Ovary (tissue), 7 donors: ENCODE measurements at regions not wholly inside any gene's neighbourhood (a gene's known extent, or its start where the extent isn't known, plus 50 kb on each side); places are given as distances from the start of the nearest gene placed in this dataset.
A peak's percentile ranks its signal among the peaks of the same experiment; 100 is the strongest.

Source experiments
- DNase-seq, 5 donors: peaks; one replicate each; pipeline ENCODE4 v3.0.0-alpha.2; 2019 to 2020
- H3K27ac ChIP-seq, 2 donors: fragments of 200-600 bp; one replicate each; pipeline versions ENCODE4 v1.5.1 to v1.8.0; 2019 to 2022
- H3K27me3 ChIP-seq: fragments of 200-600 bp; one replicate; pipeline ENCODE4 v1.8.0; 2022
- H3K36me3 ChIP-seq: fragments of 200-600 bp; sonication (generic); one replicate; pipeline ENCODE4 v1.5.1; 2019
- H3K4me1 ChIP-seq: one replicate; pipeline ENCODE4 v1.8.1; 2013; ENCODE audit warnings: mild to moderate bottlenecking, moderate library complexity; ENCODE audit not compliant: insufficient read depth
- H3K4me3 ChIP-seq: fragments of 200-600 bp; sonication (generic); one replicate; pipeline ENCODE4 v1.5.1; 2017
- H3K9me3 ChIP-seq, 2 donors: fragments of 200-600 bp in 1 of 2; sonication (generic) in 1 of 2; one replicate each; pipeline versions ENCODE4 v1.5.1 to v1.8.1; 2013 to 2019; ENCODE audit warnings: mild to moderate bottlenecking in 1 of 2, moderate library complexity in 1 of 2
- EP300 ChIP-seq: sonication (generic); formaldehyde crosslinking; IDR thresholded peaks from one replicate; pipeline ENCODE4 v1.6.1; 2017; ENCODE audit warnings: antibody characterized with exemption
- POLR2A ChIP-seq: fragments of 450-650 bp; IDR thresholded peaks from one replicate; pipeline ENCODE4 v1.6.1; 2017; ENCODE audit warnings: antibody characterized with exemption, mild to moderate bottlenecking, moderate library complexity
- WGBS, 3 donors: extraction: QIAGEN DNeasy Blood & Tissue Kit in 1 of 3; methylation state at CpG; one replicate each; pipeline versions ENCODE4 v1.1.5 to v1.1.7; 2013 to 2017; 5-methylcytosine and 5-hydroxymethylcytosine counted together
- intact Hi-C, 4 donors: fragments of 100-400 bp; cut with DNase I; formaldehyde crosslinking; loops; one replicate each; pipeline versions ENCODE4 v1.11.0 to v1.15.1; 2022 to 2023
- TF ChIP-seq, protein P1 (sequence below), 3 donors: fragments of 450-650 bp in 2 of 3; fragments of 200-600 bp in 1 of 3; IDR thresholded peaks; one replicate each; pipeline versions ENCODE4 v1.5.1 to v1.8.0; 2016 to 2022; ENCODE audit warnings: antibody characterized with exemption in 3 of 3, mild to moderate bottlenecking in 1 of 3
- donor health status: DM: no; HTN: no; CAD: no; lungs with moderate emphysema.
- donor health status: DM: no; HTN: no; CAD: no.
- donor health status: Bipolar disorder and iron deficiency.
- donor health status: DM: no; HTN: no; CAD: no.
- donor health status: DM: yes; HTN: yes; CAD: no.

DNA sequence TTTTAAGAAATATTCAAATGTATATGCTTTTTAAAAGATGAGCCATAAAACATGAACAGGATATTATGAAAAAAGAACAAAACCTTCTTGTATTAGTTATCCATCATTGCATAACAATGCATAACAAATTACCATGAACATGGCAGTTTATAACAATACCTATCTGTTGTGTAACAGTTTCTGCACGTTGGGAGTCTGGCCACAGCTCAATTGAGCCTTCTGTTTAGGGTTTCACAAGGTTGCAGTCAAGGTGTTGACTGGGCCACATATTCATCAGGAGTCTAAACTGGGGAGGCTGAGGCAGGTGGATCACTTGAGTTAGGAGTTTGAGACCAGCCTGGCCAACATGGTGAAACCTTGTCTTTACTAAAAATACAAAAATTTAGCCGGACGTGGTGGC is 149.4 kb upstream of the SMLR1 start:
- no peak overlapping the region for H3K4me3 ChIP-seq
- no peaks in the 10 kb centered on the region for H3K9me3 ChIP-seq
- 61 to 95% (median 86%) methylated on average over 3 of the region's 3 CpGs for WGBS, 3 donors
- no peak overlapping the region for H3K27ac ChIP-seq
- no peaks in the 10 kb centered on the region for H3K27me3 ChIP-seq
- intact Hi-C loops = loop anchor here in 1 of 4 donors (10.0 kb wide), 1 partner anchor 313 kb away; the partner anchor contains the start of gene TMEM200A
- DNase-seq = no peak
- TF ChIP-seq POLR2A = no peak
- TF ChIP-seq, protein P1, sequence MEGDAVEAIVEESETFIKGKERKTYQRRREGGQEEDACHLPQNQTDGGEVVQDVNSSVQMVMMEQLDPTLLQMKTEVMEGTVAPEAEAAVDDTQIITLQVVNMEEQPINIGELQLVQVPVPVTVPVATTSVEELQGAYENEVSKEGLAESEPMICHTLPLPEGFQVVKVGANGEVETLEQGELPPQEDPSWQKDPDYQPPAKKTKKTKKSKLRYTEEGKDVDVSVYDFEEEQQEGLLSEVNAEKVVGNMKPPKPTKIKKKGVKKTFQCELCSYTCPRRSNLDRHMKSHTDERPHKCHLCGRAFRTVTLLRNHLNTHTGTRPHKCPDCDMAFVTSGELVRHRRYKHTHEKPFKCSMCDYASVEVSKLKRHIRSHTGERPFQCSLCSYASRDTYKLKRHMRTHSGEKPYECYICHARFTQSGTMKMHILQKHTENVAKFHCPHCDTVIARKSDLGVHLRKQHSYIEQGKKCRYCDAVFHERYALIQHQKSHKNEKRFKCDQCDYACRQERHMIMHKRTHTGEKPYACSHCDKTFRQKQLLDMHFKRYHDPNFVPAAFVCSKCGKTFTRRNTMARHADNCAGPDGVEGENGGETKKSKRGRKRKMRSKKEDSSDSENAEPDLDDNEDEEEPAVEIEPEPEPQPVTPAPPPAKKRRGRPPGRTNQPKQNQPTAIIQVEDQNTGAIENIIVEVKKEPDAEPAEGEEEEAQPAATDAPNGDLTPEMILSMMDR (IDR thresholded peaks at IDR 0.05) = no peak
- no peak for TF ChIP-seq EP300
- H3K36me3 ChIP-seq = no peaks in the 10 kb centered on the region
- H3K4me1 ChIP-seq = peaks cover 8% of the 10 kb centered on the region

DNA sequence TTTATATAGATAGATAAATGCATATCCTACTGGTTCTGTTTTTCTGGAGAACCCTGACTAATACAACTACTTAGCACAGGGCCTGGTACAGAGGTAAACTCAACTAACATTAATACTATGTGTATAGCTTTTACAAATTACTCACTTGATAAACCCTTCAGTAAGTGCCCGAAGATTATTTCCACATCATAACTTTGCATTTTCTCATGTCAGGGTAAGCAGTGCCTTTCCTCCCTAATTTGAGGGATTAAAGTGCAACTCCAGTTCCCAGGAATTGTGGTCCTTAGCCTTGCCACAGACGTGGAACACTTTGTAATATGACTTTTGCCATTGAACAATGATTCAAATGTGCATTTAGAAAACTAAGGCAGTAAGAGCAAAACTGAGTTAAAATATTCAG is 147.5 kb upstream of the SMLR1 start:
- H3K9me3 ChIP-seq = no peaks in the 10 kb centered on the region
- no peak overlapping the region for H3K4me3 ChIP-seq
- TF ChIP-seq, protein P1 (IDR thresholded peaks at IDR 0.05) = no peak
- TF ChIP-seq POLR2A (no peak), EP300 (no peak)
- no peaks in the 10 kb centered on the region for H3K27me3 ChIP-seq
- H3K4me1 ChIP-seq = peaks cover 9% of the 10 kb centered on the region
- intact Hi-C loops = loop anchor here in 2 of 4 donors (10.0 kb wide), 1 partner anchor 315 kb away; the partner anchor contains the start of gene TMEM200A (in 2 of the 2)
- peak overlapping the region in 1 of 2 donors; percentile 19 for H3K27ac ChIP-seq
- no peak for DNase-seq
- no peaks in the 10 kb centered on the region for H3K36me3 ChIP-seq
- 19 to 59% (median 37%) methylated on average over 2 of the region's 2 CpGs for WGBS, 3 donors

DNA sequence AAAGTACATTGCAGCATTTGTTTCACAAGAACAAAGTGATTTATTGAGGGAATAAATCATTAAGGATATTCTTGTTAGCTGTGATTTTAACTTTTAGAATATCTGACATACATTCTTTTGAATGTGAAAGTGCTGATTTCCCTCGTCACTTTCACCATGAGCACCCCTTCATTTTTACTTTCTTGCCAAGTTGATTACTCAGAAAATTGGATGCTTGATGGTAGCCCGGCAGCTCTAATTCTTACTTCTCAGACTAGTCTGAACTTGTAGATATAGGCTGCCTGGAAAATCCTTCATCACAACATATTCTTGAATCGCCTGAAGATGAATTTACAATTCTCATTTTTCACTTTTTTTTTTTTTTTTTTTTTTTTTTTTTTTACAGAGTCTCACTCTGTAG is 147.1 kb upstream of the SMLR1 start:
- WGBS, 3 donors = 20 to 46% (median 25%) methylated on average over 3 of the region's 3 CpGs
- TF ChIP-seq, protein P1 (IDR thresholded peaks at IDR 0.05) = no peak
- no peak for TF ChIP-seq POLR2A
- TF ChIP-seq EP300 = no peak
- no peaks in the 10 kb centered on the region for H3K27me3 ChIP-seq
- no peaks in the 10 kb centered on the region for H3K36me3 ChIP-seq
- H3K27ac ChIP-seq = peak overlapping the region in 1 of 2 donors; percentile 67
- H3K4me1 ChIP-seq = peaks cover 8% of the 10 kb centered on the region
- H3K9me3 ChIP-seq = no peaks in the 10 kb centered on the region
- no peak overlapping the region for H3K4me3 ChIP-seq
- intact Hi-C loops = loop anchor here in 1 of 4 donors (10.0 kb wide), 1 partner anchor 315 kb away; the partner anchor contains the start of gene TMEM200A
- no peak for DNase-seq

DNA sequence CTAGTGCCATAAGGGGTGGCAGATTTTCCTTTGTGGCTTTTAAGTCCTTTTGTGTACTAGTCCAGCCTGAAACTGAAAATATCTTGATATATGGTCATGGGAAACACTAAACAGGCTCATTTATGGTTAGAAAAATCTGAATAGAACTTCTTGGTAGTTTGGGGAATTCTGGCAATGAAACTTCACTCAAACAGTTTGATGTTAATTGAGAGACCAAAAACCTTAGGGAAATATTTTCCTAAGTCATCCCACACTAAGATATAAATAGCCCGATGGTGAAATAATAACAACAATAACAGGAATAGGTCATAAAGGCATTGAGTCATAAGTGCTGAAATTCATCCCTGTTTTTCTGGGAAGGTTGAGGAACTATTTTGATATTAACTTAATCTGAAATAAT is 146.2 kb upstream of the SMLR1 start:
- 0 to 2% (median 2%) methylated on average over 1 of the region's 1 CpG for WGBS, 3 donors
- no peaks in the 10 kb centered on the region for H3K27me3 ChIP-seq
- TF ChIP-seq POLR2A = no peak
- no peak for TF ChIP-seq EP300
- TF ChIP-seq, protein P1 (IDR thresholded peaks at IDR 0.05) = no peak
- no peaks in the 10 kb centered on the region for H3K36me3 ChIP-seq
- peaks cover 6% of the 10 kb centered on the region for H3K4me1 ChIP-seq
- intact Hi-C loops = loop anchor here in 1 of 4 donors (10.0 kb wide), 1 partner anchor 316 kb away; the partner anchor contains the start of gene TMEM200A
- H3K9me3 ChIP-seq = no peaks in the 10 kb centered on the region
- no peak for DNase-seq
- H3K27ac ChIP-seq = peak overlapping the region in 1 of 2 donors; percentile 67
- no peak overlapping the region for H3K4me3 ChIP-seq
